ENCODE measurements at regions not wholly inside any gene's neighbourhood (a gene's known extent, or its start where the extent isn't known, plus 50 kb on each side); places are given as distances from the start of the nearest gene placed in this dataset.
"Not testable (repeated sequence)": the region's sequence is repeated elsewhere in the genome, so short reads cannot be mapped to it uniquely, and the experiment has no call there.

GRCh38 chr4:186871856-186872255, 148.2 kb upstream of the FAT1 start:
- no peaks in the 10 kb centered on the region for H3K36me3 ChIP-seq (ENCODE audit: control insufficient read depth, insufficient read depth, low read length)
- H3K27me3 ChIP-seq (ENCODE audit: control insufficient read depth, insufficient read depth, low read length) = no peaks in the 10 kb centered on the region
- H3K27ac ChIP-seq (ENCODE audit: low read length) = no peak overlapping the region
- no peaks in the 10 kb centered on the region for H3K4me1 ChIP-seq (ENCODE audit: control insufficient read depth, insufficient read depth, low read length)
- no peak for DNase-seq (ENCODE audit: low read depth, low spot score)
- H3K9me3 ChIP-seq (ENCODE audit: control insufficient read depth, insufficient read depth, low read length) = no peaks in the 10 kb centered on the region
- no CpG with 5 or more reads among the region's 3 CpGs for WGBS (ENCODE audit: insufficient coverage, insufficient read length)
- no peak overlapping the region for H3K4me3 ChIP-seq (ENCODE audit: low read length)

GRCh38 chr4:186873095-186873494, 149.4 kb upstream of the FAT1 start:
- H3K27me3 ChIP-seq (ENCODE audit: control insufficient read depth, insufficient read depth, low read length); H3K9me3 ChIP-seq (ENCODE audit: control insufficient read depth, insufficient read depth, low read length); H3K27ac ChIP-seq (ENCODE audit: low read length); H3K4me1 ChIP-seq (ENCODE audit: control insufficient read depth, insufficient read depth, low read length); H3K4me3 ChIP-seq (ENCODE audit: low read length); H3K36me3 ChIP-seq (ENCODE audit: control insufficient read depth, insufficient read depth, low read length); DNase-seq (ENCODE audit: low read depth, low spot score): not testable (repeated sequence)
- no CpG with 5 or more reads among the region's 1 CpG for WGBS (ENCODE audit: insufficient coverage, insufficient read length)

- Histone ChIP-seq H3K27ac (ENCODE audit: low read length) (no peak overlapping the region), H3K27me3 (ENCODE audit: control insufficient read depth, insufficient read depth, low read length) (no peaks in the 10 kb centered on the region), H3K9me3 (ENCODE audit: control insufficient read depth, insufficient read depth, low read length) (no peaks in the 10 kb centered on the region), H3K4me1 (ENCODE audit: control insufficient read depth, insufficient read depth, low read length) (no peaks in the 10 kb centered on the region), H3K4me3 (ENCODE audit: low read length) (no peak overlapping the region), H3K36me3 (ENCODE audit: control insufficient read depth, insufficient read depth, low read length) (no peaks in the 10 kb centered on the region)
- DNase-seq (ENCODE audit: low read depth, low spot score) = no peak
- WGBS (ENCODE audit: insufficient coverage, insufficient read length) = no CpG with 5 or more reads among the region's 1 CpG
Measured at GRCh38 chr4:186875476-186875875, 151.8 kb upstream of the FAT1 start.

GRCh38 chr4:186876961-186877626, 153.4 kb upstream of the FAT1 start:
- DNase-seq (ENCODE audit: low read depth, low spot score) = no peak
- no peak overlapping the region for H3K27ac ChIP-seq (ENCODE audit: low read length)
- WGBS (ENCODE audit: insufficient coverage, insufficient read length) = no CpG with 5 or more reads among the region's 6 CpGs
- H3K36me3 ChIP-seq (ENCODE audit: control insufficient read depth, insufficient read depth, low read length) = no peaks in the 10 kb centered on the region
- no peaks in the 10 kb centered on the region for H3K27me3 ChIP-seq (ENCODE audit: control insufficient read depth, insufficient read depth, low read length)
- no peaks in the 10 kb centered on the region for H3K9me3 ChIP-seq (ENCODE audit: control insufficient read depth, insufficient read depth, low read length)
- no peak overlapping the region for H3K4me3 ChIP-seq (ENCODE audit: low read length)
- no peaks in the 10 kb centered on the region for H3K4me1 ChIP-seq (ENCODE audit: control insufficient read depth, insufficient read depth, low read length)

- H3K27me3 ChIP-seq (ENCODE audit: control insufficient read depth, insufficient read depth, low read length) = no peaks in the 10 kb centered on the region
- no peak for DNase-seq (ENCODE audit: low read depth, low spot score)
- H3K4me3 ChIP-seq (ENCODE audit: low read length) = no peak overlapping the region
- no peaks in the 10 kb centered on the region for H3K9me3 ChIP-seq (ENCODE audit: control insufficient read depth, insufficient read depth, low read length)
- WGBS (ENCODE audit: insufficient coverage, insufficient read length) = no CpG with 5 or more reads among the region's 2 CpGs
- no peak overlapping the region for H3K27ac ChIP-seq (ENCODE audit: low read length)
- no peaks in the 10 kb centered on the region for H3K4me1 ChIP-seq (ENCODE audit: control insufficient read depth, insufficient read depth, low read length)
- no peaks in the 10 kb centered on the region for H3K36me3 ChIP-seq (ENCODE audit: control insufficient read depth, insufficient read depth, low read length)
Measured at GRCh38 chr4:186878203-186878776, 154.6 kb upstream of the FAT1 start.

- no peak for DNase-seq (ENCODE audit: low read depth, low spot score)
- H3K4me3 ChIP-seq (ENCODE audit: low read length) = no peak overlapping the region
- no CpG with 5 or more reads among the region's 3 CpGs for WGBS (ENCODE audit: insufficient coverage, insufficient read length)
Measured at GRCh38 chr4:186881521-186882220, 158.0 kb upstream of the FAT1 start.

GRCh38 chr4:186882293-186882692, 158.6 kb upstream of the FAT1 start:
- Histone ChIP-seq H3K9me3 (ENCODE audit: control insufficient read depth, insufficient read depth, low read length) (no peaks in the 10 kb centered on the region), H3K4me1 (ENCODE audit: control insufficient read depth, insufficient read depth, low read length) (0 out of 2 replicates have a peak, but pooled peaks cover 1% of the 10 kb centered on the region), H3K27me3 (ENCODE audit: control insufficient read depth, insufficient read depth, low read length) (no peaks in the 10 kb centered on the region), H3K36me3 (ENCODE audit: control insufficient read depth, insufficient read depth, low read length) (no peaks in the 10 kb centered on the region), H3K27ac (ENCODE audit: low read length) (no peak overlapping the region), H3K4me3 (ENCODE audit: low read length) (no peak overlapping the region)
- WGBS (ENCODE audit: insufficient coverage, insufficient read length) = no CpG with 5 or more reads among the region's 1 CpG
- DNase-seq (ENCODE audit: low read depth, low spot score) = no peak

More at GRCh38 chr4:186881521-186882220, 158.0 kb upstream of the FAT1 start:
- H3K9me3 ChIP-seq (ENCODE audit: control insufficient read depth, insufficient read depth, low read length) = no peaks in the 10 kb centered on the region
- no peak overlapping the region for H3K27ac ChIP-seq (ENCODE audit: low read length)
- no peaks in the 10 kb centered on the region for H3K27me3 ChIP-seq (ENCODE audit: control insufficient read depth, insufficient read depth, low read length)
- H3K36me3 ChIP-seq (ENCODE audit: control insufficient read depth, insufficient read depth, low read length) = no peaks in the 10 kb centered on the region
- 0 out of 2 replicates have a peak, but pooled peaks cover 1% of the 10 kb centered on the region for H3K4me1 ChIP-seq (ENCODE audit: control insufficient read depth, insufficient read depth, low read length)

- H3K4me3 ChIP-seq (ENCODE audit: low read length) = no peak overlapping the region
- 0 out of 2 replicates have a peak, but pooled peaks cover 1% of the 10 kb centered on the region for H3K4me1 ChIP-seq (ENCODE audit: control insufficient read depth, insufficient read depth, low read length)
- H3K36me3 ChIP-seq (ENCODE audit: control insufficient read depth, insufficient read depth, low read length) = no peaks in the 10 kb centered on the region
- WGBS (ENCODE audit: insufficient coverage, insufficient read length) = no CpG with 5 or more reads among the region's 6 CpGs
- no peaks in the 10 kb centered on the region for H3K27me3 ChIP-seq (ENCODE audit: control insufficient read depth, insufficient read depth, low read length)
- no peak for DNase-seq (ENCODE audit: low read depth, low spot score)
- no peak overlapping the region for H3K27ac ChIP-seq (ENCODE audit: low read length)
- H3K9me3 ChIP-seq (ENCODE audit: control insufficient read depth, insufficient read depth, low read length) = no peaks in the 10 kb centered on the region
Measured at GRCh38 chr4:186885289-186885688, 161.6 kb upstream of the FAT1 start.

- no CpG with 5 or more reads among the region's 2 CpGs for WGBS (ENCODE audit: insufficient coverage, insufficient read length)
- H3K9me3 ChIP-seq (ENCODE audit: control insufficient read depth, insufficient read depth, low read length) = no peaks in the 10 kb centered on the region
- no peak overlapping the region for H3K27ac ChIP-seq (ENCODE audit: low read length)
- no peak overlapping the region for H3K4me3 ChIP-seq (ENCODE audit: low read length)
- no peak for DNase-seq (ENCODE audit: low read depth, low spot score)
- no peaks in the 10 kb centered on the region for H3K36me3 ChIP-seq (ENCODE audit: control insufficient read depth, insufficient read depth, low read length)
- no peaks in the 10 kb centered on the region for H3K27me3 ChIP-seq (ENCODE audit: control insufficient read depth, insufficient read depth, low read length)
- H3K4me1 ChIP-seq (ENCODE audit: control insufficient read depth, insufficient read depth, low read length) = 0 out of 2 replicates have a peak, but pooled peaks cover 1% of the 10 kb centered on the region
Measured at GRCh38 chr4:186886759-186887158, 163.1 kb upstream of the FAT1 start.

GRCh38 chr4:186887291-186887700, 163.6 kb upstream of the FAT1 start:
- DNase-seq (ENCODE audit: low read depth, low spot score) = no peak
- H3K4me1 ChIP-seq (ENCODE audit: control insufficient read depth, insufficient read depth, low read length) = 0 out of 2 replicates have a peak, but pooled peaks cover 1% of the 10 kb centered on the region
- no peaks in the 10 kb centered on the region for H3K27me3 ChIP-seq (ENCODE audit: control insufficient read depth, insufficient read depth, low read length)
- H3K9me3 ChIP-seq (ENCODE audit: control insufficient read depth, insufficient read depth, low read length) = no peaks in the 10 kb centered on the region
- H3K27ac ChIP-seq (ENCODE audit: low read length) = no peak overlapping the region
- WGBS (ENCODE audit: insufficient coverage, insufficient read length) = no CpG with 5 or more reads among the region's 6 CpGs
- H3K4me3 ChIP-seq (ENCODE audit: low read length) = no peak overlapping the region
- H3K36me3 ChIP-seq (ENCODE audit: control insufficient read depth, insufficient read depth, low read length) = no peaks in the 10 kb centered on the region

Measured in iPS DF 6.9 (cell line).